Stimulated activated CD8-positive, alpha-beta memory T cell treated with anti-CD3 and anti-CD28 coated beads, Interleukin-2, amount 100 ng/mL, for 1 hour (primary cell): ENCODE measurements at regions not wholly inside any gene's neighbourhood (a gene's known extent, or its start where the extent isn't known, plus 50 kb on each side); places are given as distances from the start of the nearest gene placed in this dataset.
"Not testable (repeated sequence)": the region's sequence is repeated elsewhere in the genome, so short reads cannot be mapped to it uniquely, and the experiment has no call there.

Source experiments
- DNase-seq, 2 donors: peaks; one replicate each; pipeline ENCODE4 v3.0.0-alpha.2; 2020; ENCODE audit warnings: low read depth in 2 of 2

- no peak for DNase-seq
Measured at GRCh38 chr11:70548976-70549375, 150.6 kb downstream of the CTTN start.

DNA sequence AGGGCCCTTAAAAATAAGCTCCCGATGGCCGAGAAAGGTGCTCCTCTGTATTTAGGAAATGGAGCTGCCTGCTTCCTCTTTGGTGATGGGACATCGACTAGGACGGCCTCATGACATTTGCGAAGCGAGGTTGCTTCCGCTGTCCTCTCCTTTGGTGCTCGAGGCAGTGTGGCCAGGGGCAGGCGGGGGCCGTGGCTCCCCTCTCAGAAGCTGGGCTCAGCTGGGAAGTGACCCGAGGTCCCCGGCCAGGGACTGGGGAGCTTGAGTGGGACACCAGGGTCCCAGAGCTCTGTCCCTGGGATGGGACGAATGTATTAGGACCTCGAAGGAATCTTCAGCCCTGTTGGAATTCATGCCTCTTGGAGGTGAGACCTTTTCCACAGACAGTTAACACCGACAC, 151.1 kb downstream of the CTTN start:
- DNase-seq = no peak

- DNase-seq = no peak
Measured at GRCh38 chr11:70549796-70550195, 151.5 kb downstream of the CTTN start.

DNA sequence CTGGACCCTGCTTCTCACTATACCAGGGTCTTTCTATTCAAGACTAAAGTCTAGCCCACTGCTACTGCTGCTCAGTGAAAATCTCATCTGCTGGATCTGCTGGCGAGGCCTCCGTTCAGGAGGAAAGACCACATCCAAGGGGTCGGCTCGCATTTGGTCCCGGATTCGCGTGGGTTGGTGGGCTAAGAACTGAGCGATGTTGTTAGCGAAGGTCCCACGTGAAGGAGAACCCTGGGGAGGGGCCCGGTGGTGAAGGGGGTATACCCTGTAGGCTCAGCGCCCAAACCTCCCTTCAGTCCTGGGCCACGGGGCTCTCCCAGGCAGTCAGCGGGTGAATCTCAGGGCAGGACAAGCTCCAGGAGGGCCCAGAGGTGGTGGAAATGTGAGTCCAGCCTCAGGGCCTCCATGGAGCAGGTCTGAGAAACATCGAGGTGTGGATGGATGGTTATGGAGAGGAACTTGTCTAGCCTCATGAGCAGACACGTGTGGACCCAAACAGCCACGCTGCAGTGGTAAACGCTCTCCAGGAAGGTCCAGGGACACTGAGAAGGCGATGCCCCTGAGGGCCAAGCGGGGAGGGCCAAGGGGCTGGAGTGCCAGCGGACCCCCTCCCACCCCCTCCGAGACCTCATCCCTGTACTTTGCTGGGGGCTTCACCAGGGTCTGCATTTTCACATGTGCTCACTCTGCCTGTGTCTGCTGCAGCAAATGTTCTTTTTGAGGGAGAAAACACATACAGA, 152.3 kb downstream of the CTTN start:
- DNase-seq = no peak

DNA sequence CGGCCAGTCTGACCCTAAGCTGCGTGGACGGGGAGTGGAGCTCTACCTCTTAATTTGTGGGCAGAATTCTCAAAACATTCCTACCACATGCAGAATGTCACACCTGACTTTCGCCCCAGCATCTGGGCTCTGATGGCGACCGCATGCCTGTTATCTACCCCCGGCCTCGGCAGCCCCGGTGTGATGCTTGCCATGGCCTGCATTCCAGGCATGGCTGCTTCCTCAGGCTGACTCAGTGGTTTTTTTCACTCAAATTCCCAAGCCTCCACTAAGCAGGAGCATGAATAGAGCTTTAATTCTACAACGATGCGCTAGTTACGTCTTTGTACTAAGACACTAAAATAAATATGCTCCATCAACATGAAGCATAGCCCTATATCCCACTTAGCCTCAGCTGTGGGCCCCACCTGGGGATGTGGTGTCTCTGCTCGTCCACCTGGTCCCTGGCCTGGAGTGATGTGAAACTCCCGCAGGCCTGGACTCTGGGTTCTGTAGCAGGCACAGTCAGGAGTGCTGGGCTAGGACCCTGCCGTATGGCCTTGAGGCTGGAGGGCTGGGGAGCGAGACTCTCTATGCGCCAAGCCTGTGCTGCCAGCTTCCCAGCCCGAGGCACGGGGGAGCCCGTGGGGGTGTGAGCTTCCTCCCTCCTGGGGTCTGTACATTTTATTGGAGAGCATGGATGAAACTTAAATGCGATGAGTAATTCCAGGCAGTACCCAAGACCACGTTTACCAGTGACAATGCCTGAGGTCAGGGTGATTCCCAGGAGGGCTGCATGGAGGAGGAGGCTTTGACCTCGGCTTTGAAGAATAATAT, 153.2 kb downstream of the CTTN start:
- no peak for DNase-seq

DNA sequence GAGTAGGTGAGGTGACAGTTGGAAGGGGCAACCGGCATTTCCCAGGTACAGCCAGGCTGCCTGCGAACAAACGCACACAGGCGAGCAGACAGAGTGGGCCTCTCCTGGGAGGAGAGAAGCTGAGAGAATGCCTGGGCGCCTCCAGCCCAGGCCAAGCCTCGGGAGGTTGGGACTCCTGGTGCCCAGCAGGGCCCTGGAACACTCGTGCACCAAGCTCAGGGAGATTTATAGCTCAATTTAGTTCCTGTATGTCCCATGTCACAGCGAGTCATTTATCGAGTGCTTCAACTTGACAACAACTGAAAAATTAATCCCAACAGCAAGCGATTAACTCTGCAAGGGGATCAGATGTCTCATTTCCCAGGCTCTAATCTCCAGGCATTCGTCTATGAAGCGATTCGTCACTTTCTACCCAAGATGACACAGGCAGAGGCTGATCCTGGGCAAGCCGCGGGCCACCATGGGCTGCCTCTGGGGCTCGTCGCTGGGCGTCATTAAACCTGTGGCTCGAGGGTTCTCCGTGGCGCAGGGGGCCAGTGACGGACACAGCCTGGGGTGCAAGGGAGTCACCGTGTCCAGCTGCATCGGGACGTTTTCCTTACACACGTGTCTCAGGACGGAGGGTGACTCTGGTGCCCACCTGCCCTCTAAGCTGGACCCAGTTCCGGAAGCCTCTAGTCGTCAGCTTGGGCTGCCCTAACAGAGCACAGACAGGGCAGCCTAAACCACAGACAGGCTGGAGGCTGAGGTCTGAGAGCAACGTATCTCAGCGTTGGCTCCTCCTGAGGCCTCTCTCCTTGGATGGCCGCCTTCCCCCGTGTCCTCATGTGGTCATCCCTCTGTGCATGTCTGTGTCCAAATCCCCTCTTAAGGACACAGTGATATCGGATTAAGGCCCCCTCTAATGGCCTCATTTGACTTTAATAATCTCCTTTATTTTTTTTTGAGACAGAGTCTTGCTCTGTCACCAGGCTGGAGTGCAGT, 154.1 kb downstream of the CTTN start:
- no peak for DNase-seq

GRCh38 chr11:70555078-70555477, 156.7 kb downstream of the CTTN start:
- no peak for DNase-seq

GRCh38 chr11:70556884-70557741, 158.8 kb downstream of the CTTN start:
- no peak for DNase-seq

- no peak for DNase-seq
Measured at GRCh38 chr11:70557742-70558485, 159.6 kb downstream of the CTTN start.

DNA sequence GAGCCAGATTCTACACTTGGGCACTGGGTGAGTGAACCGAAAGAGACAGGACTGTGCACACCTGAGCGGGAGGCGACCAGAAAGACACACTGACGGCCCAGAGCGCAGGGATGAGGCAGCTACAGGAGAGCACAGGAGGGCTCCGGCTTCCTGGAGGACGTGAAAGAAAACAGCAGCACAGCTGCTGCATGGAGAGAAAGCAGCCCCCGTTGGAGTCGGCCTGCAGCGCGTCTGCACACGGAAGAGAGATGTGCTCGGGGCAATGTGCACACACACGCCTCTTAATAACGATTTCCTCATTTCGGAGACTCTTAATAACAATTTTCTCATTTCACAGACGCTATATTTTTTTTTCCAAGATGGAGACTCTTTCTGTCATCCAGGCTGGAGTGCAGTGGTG, 160.4 kb downstream of the CTTN start:
- DNase-seq = no peak

DNA sequence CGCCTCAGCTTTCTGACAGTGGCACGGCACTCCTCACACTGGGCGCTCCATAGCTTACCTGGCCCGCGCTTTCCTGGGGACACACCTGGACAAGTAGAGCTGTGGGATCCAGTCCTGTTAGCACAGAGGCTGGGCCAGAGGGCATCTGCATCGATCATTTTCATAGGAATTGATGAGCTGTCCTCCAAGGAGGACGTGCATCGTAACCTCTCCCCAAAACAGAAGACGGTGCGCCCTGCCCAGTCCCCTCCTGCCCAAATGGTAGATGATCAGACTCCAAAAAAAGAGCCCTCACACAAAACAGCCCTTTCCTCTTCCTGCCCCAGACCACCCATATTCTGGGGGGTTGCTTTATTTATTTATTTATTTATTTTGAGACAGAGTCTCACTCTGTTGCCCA, 161.2 kb downstream of the CTTN start:
- no peak for DNase-seq

DNA sequence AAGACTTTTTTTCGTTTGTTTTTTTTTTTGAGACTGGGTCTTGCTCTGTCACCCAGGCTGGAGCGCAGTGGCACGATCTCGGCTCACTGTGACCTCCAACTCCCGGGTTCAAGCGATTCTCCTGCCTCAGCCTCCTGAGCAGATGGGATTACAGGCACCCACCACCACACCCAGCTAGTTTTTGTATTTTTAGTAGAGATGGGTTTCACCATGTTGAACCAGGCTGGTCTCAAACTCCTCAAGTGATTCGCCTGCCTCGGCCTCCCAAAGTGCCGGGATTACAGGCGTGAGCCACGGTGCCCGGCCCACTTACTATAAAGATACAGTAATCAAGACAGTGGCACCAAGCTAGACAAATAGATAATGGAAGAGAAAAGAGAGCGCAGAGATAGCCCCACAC, 162.3 kb downstream of the CTTN start:
- not testable (repeated sequence) for DNase-seq

DNA sequence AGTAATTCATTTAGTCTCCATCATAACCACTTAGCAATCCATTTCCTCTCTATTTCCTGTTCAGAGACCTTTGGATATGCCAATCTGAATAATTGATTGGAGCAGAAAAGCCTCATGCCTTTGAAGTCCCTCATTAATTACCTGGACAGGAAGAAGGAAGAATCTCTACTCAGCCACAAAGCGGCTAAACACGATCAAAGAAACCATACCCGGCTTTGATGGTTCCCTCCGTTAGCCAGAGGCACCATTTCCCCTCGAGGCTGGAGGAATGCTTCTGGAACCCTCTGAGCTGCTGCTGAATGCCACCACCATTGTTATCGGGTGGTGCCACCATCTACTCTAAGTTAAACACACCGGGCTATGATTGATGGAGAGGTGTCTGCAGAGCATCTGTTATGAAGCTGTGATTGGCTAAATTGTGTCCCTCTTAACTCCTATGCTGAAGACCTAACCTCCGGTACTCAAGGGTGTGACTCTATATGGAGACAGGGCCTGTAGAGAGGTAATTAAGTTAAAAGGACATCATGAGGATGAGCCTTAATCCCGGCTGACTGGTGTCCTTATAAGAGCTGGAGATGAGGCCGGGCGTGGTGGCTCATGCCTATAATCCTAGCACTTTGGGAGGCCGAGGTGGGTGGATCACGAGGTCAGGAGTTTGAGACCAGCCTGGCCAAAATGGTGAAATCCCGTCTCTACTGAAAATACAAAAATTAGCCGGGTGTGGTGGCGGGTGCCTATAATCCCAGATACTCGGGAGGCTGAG, 168.6 kb downstream of the CTTN start:
- DNase-seq = no peak

- no peak for DNase-seq
Measured at GRCh38 chr11:70567680-70568034, 169.3 kb downstream of the CTTN start.

- DNase-seq = no peak
Measured at GRCh38 chr11:70568035-70568813, 169.9 kb downstream of the CTTN start.

- DNase-seq = no peak
Measured at GRCh38 chr11:70568814-70569617, 170.7 kb downstream of the CTTN start.

GRCh38 chr11:70569618-70569890, 171.2 kb downstream of the CTTN start:
- no peak for DNase-seq

DNA sequence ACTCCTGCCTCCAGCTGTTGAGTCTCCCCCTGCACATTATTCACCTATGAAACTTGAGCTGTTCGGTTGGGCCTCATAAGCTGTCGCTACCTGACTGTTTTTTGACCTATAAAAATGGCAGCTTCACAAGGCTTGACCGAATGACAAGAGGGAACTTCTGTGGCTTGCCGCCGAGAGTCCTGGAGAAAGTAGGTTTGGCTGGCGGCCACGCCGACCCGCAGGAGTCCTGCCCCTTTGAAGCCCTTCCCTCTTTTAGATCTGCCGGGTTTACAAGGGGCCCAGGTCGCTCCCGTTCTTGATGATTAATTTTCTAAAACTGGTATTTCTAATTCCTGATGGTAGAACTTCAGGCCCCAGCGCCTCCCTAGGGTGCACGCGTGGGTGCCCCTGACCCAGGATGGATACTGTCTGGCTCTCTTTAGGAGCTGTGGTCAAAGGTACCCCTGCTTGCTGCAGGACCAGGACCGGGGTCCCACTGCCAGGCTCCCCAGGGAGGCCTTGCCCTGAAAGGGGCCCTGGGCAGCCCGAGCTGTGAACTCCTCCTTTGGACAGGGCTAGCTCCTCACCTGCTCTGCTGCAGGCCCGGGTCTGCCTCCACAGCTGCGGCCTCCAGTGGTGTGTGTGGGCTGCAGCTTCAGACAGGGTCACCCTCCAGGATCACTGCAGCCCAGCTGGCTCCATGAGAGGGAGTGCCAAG, 171.8 kb downstream of the CTTN start:
- no peak for DNase-seq
